GM21360 (cell line): ENCODE measurements at regions not wholly inside any gene's neighbourhood (a gene's known extent, or its start where the extent isn't known, plus 50 kb on each side); places are given as distances from the start of the nearest gene placed in this dataset.
"Not testable (repeated sequence)": the region's sequence is repeated elsewhere in the genome, so short reads cannot be mapped to it uniquely, and the experiment has no call there.

Source experiments
- ATAC-seq: cut with Tn5 transposase; IDR thresholded peaks from one replicate; pipeline ENCODE4 v1.9.1; 2021; ENCODE audit warnings: mild to moderate bottlenecking, moderate library complexity; ENCODE audit not compliant: unreplicated experiment

DNA sequence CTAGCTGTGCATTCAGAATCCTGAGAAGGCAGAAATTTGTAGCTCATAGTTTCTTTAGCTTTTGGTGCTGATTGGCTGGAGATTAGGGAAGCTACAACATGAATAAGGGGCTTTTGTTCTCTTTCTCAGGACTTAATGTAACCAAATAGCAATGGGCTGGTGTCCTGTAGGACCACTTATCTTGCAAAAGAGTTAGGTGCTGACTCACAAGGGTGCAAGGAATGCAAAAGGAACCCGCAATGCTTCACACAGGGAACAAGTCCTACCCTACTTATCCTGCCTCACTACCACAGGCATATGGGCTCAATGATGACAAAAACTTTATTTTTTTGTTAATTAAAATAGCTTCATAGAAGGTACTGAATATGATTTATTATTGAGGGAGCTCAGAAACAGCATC is 541.5 kb downstream of the AMY1C start:
- ATAC-seq: no peak

DNA sequence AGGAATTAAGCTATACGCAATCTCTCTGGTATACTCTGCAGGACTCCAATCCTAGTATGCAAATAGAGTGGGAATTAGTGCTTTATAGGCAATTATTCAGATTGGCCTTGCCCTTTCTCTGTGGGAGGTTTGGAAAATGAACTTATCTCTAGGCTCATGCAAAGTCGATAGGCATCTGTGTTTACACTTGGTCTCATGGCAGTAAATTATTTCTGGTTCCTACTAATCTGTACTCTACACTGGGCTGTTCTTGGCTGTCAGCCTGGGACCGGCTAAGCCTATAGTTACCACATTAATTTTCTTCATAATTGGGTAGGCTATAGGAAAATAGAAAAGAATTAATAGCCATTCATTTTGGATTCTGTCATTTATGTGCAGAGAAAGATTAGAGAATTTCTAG is 544.6 kb downstream of the AMY1C start:
- ATAC-seq: no peak

DNA sequence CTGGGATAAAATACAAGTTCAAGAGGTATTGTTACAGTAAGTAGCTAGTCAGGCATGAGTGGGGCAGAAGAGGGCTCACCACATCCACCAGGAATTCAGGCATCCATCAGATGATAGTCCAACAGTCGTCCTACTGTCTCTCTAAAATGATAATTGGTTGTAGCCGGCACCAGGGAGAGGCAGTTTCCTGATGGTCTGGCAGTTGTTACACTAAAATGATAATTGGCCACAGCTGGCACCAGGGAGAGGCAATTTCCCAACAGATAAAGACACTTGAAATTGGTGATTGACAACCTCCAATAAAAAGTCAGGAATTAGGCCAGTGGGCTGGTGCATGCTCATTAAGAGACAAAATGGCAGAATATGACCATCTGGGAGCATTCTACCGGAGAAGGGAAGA is 545.8 kb downstream of the AMY1C start:
- ATAC-seq: no peak

DNA sequence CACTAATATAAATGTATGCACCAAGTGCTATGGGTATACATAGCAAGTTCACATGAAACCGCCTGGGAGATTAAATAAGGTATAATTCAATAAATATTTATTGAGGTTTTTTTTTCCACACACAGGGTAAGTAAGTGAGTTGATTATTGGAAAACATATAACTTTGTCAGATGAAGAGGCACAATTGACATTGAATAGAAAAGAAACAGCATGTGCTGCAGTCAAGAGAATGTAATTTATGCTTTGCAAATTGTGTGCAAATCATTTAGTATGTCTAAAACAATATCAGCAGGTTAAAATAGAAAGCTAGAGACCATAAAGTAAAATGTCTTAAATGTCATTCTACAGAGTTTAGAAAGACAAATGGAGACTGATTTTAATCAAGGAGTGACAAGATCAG is 560.0 kb downstream of the AMY1C start:
- no peak for ATAC-seq

DNA sequence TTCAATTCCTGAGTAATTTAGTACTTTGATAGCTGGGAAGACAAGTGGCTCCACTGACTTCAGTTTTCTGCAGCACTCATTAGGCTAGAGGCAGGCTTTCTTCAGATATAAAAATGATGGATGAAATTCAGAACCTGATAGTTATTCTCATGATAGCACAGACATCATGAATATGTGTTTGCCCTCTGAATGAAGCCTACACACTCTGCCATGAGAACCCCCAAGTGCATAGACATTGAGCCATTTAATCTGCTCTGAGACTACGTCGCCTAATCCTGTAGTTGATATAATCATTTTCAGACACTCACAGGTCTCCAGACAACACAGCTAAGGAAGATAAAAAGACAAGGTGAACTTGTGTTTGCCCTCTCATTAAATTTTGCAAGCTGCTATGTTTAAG is 566.1 kb downstream of the AMY1C start:
- ATAC-seq: no peak

DNA sequence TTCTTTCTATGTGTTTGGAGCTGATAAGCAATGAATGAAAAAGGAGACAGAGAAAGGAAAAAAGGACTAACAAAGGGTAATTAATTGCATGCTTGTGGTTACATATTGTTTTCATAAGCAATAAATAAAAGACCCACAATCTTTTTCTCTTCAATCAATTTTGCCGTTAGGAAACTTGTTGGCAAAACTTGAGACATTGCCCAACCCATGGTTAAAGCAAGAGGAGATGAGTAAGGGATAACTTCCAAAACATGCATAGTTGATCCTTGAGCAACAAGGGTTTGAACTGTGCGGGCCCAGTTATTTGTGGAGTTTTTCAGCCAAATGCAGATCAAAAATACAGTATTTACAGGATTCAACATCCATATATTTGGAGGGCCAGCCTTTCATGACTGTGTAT is 572.4 kb downstream of the AMY1C start:
- no peak for ATAC-seq

DNA sequence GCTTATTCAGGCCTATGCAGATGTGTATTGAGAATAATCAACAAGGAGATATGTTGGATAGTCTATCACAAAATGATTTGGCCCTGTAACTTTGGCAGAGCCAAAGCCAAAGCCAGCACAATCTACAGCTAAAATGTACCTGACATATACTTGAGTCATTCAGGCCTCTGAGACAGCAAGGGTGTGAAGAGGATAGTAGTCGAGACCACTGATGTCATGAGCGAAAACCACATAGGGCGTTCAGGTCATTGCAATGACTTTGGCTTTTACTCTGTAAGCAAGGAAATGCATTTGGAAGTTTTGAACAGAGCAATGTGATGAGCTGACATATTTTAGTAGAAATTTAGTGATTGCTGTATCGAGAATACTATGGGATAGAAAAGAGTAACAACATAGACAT is 579.6 kb downstream of the AMY1C start:
- no peak for ATAC-seq

DNA sequence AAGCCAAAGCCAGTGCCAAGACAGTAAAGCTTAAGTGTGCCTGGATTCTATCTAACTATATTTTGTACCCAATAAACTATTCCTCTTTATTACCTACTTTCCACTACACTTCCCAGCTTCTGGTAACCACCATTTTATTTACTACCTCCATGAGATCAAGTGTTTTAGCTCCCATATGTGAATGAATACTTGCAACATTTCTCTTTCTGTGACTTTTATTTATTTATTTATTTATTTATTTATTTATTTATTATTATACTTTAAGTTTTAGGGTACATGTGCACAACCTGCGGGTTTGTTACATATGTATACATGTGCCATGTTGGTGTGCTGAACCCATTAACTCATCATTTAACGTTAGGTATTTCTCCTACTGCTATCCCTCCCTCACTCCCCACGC is 582.1 kb downstream of the AMY1C start:
- ATAC-seq: no peak

DNA sequence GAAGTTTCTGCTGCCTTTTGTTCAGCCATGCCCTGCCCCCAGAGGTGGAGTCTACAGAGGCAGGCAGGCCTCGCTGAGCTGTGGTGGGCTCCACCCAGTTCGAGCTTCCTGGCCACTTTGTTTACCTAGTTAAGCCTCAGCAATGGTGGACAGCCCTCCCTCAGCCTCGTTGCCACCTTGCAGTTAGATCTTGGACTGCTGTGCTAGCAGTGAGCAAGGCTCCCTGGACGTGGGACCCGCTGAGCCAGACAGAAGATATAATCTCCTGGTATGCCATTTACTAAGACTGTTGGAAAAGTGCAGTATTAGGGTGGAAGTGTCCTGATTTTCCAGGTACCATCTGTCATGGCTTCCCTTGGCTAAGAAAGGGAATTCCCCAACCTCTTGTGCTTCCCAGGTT is 588.2 kb downstream of the AMY1C start:
- ATAC-seq: not testable (repeated sequence)

DNA sequence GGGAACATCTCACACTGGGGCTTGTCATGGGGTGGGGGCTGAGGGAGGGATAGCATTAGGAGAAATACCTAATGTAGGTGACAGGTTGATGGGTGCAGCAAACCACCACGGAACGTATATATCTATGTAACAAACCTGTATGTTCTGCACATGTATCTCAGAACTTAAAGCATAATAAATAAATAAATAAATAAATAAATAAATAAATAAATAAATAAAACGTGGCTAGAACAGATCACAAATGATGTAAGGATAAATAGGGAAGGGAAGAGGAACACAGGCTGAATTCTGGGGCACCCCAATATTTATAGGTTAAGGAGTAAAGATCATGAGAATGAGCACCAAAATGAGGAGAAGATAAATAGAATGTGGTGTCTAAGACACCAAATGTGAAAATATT is 592.2 kb downstream of the AMY1C start:
- ATAC-seq: no peak

DNA sequence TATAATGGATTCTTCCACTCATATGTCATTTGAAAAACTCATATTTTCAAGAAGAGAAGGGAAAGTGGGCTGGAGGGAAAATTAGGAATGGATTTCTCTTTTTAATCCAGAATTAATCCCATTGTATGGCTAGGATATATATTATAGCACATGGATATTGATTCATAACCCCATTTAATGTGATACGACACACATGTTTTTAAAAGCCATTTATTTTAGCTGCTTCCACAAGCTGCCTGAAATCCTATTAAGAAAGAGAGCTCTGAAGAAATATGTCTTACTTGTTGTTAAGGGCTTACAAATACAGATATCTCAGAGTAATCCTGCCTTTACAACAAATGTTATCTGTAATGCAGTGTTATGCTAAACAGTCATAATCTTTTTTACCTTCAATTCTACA is 598.6 kb downstream of the AMY1C start:
- ATAC-seq: no peak

DNA sequence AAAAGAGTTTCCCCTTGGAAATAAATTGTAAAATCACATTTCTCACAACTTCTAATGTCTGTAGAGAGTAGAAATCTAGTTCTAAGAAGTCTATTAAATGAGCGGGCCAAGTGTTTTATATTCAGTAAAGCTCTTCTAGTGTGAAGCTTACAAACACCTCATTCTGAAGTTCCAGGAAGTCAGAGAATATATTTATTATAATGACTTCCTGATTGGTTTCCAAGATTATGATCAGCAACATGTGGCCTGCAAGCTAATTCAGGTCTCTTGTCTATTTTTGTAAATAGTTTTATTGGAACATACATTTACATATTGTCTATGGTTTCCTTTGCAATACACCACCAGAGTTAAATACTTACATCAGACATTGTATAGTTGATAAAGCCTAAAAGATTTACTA is 603.9 kb downstream of the AMY1C start:
- ATAC-seq: no peak

DNA sequence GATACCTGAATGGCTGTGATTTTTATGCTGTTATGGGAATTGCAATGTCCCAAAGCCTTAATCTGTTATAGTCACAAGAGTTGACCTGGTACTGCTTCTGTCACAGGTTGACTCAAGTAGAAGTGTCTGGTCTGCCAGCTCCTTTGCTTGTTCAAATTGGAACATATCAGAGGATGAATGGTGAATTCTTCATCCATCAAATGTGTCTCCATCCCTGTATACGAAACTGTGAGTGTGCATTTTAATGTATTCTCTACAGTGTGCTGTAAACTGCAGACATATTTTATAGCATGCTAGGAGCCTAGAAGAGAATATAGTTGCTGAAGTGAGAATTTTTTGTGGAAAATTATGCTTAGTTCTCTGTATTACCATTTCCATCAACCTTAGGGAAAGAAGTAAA is 608.4 kb downstream of the AMY1C start:
- no peak for ATAC-seq

DNA sequence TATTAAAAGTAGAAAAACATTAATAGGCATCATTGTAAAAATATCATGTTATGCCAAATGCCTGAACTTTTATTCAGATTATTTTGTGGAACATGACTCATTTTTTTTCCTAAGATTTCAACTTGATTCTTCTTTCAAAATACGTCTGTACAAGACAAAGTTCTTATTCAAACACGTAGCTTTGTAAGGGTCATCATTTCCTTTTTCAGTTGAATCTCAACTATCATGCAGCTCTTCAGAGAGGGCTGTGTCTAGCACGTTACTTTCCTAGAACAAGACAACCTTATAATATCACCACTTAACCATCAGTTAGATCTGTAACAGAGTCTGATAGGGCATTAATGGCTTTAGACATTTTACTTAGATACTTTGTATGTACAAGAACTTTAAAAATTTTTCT is 608.9 kb downstream of the AMY1C start:
- no peak for ATAC-seq

DNA sequence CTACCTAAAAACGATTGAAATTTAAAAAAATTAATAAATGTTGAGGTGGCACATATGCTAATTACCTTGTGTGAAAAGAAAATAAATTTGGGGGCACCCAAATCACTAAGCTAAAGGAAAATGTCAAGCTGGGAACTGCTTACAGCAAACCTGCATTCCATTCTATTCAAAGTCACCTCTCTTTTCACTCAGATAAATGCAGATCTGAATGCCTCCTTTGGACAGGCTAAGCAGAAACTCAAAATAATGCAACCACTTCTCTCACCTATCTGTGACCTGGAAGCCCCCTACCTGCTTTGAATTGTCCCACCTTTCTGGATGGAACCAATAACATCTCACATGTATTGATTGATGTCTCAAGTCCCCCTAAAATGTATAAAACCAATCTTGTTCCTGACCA is 628.7 kb downstream of the AMY1C start:
- no peak for ATAC-seq

DNA sequence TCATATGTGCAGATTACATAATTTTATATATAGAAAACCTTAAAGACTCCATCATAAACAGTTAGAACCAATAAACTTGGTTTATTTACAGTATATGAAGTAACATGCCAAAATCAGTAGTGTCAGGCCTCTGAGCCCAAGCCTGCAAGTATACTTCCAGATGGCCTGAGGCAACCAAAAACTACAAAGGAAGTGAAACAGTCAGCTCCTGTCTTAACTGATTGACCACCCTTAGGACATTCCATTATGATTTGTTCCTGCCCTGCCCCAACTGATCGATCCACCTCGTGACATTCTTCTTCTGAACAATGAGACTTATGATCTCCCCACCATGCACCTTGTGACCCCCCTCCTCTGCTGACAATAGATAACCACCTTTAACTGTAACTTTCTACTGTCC is 630.3 kb downstream of the AMY1C start:
- ATAC-seq: no peak

DNA sequence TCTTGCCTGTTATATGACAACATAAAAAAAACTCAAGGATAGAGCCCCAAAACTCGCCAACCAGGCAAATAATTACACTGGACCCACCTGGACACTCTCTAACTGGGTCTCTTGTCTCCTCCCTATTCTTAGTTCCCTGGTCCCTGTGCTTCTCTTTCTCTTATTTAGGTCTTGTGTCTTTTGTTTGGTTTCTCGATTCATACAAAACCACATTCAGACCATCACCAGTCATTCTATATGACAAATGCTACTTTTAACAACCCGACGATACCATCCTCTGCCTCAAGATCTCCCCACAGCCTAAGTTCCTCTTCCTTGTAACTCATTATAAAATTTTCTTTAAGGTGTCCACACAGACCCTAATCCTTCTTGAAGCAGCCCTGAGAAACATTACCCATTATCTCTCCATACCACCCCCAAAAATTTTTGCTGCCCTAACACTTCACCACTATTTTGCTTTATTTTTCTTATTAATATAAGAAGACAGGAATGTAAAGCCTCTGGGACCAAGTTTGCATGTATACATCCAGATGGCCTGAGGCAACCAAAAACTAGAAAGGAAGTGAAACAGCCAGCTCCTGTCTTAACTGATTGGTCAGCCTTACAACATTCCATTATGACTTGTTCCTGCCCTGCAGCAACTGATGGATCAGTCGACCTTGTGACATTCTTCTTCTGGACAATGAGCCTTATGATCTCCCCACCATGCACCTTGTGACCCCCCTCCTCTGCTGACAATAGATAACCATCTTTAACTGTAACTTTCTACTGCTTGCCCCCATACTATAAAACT is 638.2 kb downstream of the AMY1C start:
- ATAC-seq: no peak

DNA sequence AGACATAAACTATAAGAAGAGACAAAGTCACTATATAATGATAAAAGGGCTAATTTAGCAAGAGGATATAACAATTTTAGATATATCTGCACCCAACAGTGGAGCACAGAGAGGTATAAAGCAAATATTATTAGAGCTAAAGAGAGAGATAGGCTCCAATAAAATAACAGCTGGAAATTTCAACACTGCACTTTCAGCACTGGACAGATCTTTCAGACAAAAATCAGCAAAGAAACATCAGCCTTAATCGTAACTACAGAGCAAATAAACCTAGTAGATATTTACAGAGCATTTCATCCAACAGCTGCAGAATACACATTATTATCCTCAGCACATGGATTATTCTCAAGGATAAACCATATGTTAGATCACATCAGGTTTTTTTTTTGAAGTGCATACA is 642.9 kb downstream of the AMY1C start:
- ATAC-seq: no peak

DNA sequence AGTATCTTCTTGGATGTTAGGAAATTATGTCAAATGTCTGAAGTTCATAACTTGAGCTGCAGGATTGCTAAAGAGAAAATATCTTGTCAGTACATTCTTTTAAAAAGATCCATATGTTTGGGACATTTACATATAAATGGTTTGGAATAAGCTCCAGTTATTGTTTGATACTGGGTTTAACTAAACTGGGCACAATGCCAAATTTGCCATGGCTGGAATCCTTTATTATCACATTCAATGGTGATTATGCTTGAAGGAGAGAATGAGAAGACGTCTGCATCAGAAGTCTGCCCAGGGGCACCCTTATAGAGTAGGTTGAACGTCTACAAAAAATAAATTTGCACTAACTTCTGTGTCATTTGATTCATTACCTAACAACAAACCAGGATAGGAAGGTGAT is 652.5 kb downstream of the AMY1C start:
- no peak for ATAC-seq

DNA sequence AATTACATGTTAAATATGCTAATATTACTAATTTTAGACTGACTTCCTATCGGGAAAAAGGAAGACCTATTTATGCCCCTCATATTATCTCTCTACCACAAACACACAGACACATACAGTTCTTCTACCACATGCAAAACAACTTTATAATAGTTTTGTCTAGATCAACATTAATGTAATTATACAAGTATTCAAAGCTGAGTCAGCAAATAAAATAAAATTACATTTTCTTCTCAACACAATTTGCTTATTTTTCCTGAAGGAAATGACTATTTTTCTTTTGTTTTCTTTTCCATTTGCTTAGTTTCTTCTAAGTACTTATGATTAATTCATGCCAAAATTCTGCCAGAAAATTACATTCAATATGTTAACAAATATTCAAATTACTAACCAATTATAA is 654.2 kb downstream of the AMY1C start:
- ATAC-seq: no peak

DNA sequence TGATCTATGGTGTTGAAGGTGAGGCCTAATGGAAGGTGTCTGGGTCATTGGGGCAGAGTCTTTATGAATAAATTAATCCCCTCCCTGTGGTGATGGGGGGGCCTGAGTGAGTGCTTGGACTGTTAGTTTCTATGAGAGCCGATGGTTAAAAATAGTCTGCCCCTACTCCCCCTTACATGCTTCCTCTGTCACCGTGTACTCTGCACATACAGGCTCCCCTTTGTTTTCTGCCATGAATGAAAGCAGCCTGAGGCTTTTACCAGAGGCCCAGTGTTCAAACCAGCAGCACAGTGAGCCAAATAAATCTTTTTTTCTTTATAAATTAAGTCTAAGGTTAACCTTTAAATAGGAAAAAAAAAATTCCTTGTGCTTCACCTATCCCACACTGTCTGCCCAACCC is 657.0 kb downstream of the AMY1C start:
- no peak for ATAC-seq

DNA sequence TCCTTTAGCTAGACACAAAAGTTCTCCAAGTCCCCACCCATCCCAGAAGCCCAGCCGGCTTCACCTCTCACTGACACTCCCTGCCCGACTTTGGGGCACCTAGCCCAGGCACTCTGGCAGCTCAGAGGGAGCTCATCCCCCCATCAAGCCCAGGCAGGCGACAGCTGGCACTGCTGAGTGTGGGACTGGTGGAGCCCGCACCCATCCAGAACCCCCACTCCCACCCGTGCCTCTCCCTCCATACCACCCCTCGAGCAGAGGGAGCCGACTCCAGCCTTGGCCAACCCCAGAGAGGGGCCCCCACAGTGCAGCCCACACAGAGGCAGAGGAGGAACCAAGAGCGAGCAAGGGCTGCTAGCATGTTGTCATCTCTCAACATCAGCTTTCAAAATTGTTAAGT is 658.6 kb downstream of the AMY1C start:
- no peak for ATAC-seq

DNA sequence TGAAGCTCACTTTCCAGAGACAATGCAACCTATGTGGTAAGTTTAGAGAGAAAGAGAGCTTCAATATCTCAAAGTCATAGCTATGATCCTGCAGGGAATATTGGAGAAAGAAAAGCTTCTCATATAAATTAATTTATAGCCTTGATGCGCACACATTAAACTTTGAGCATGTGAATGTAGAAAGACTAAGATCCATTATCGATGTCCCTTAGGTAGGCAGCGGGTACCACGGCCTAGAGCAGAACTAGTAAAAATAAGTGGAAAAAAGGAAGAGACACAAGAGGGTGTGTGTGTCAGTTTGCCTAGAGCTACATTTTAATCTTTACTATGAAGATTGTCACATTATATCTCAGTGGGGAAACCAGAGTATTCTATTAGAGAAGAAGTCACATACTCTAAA is 685.6 kb downstream of the AMY1C start:
- ATAC-seq: no peak
